ENCODE measurements at regions not wholly inside any gene's neighbourhood (a gene's known extent, or its start where the extent isn't known, plus 50 kb on each side); places are given as distances from the start of the nearest gene placed in this dataset.

GRCh38 chr16:48487287-48487686, 102.1 kb upstream of the SIAH1 start:
- no peak overlapping the region for H3K27ac Mint-ChIP-seq
- CTCF ChIA-PET, result no interaction called here
- no peaks in the 10 kb centered on the region for H3K4me1 Mint-ChIP-seq (ENCODE audit: low read depth)
- no peaks in the 10 kb centered on the region for H3K36me3 Mint-ChIP-seq (ENCODE audit: low read depth)
- H3K9me3 Mint-ChIP-seq, result no peaks in the 10 kb centered on the region
- no peak overlapping the region for H3K4me3 Mint-ChIP-seq
- intact Hi-C loops (cut with micrococcal nuclease), result no loop called here
- DNase-seq, result no peak
- peaks cover 9% of the 10 kb centered on the region for H3K27me3 Mint-ChIP-seq (ENCODE audit: low read depth)

GRCh38 chr16:48481772-48482171, 96.6 kb upstream of the SIAH1 start:
- peaks cover 4% of the 10 kb centered on the region for H3K4me1 Mint-ChIP-seq (ENCODE audit: low read depth)
- intact Hi-C loops (cut with micrococcal nuclease), result no loop called here
- H3K4me3 Mint-ChIP-seq, result no peak overlapping the region
- CTCF ChIA-PET, result no interaction called here
- no peak for DNase-seq
- H3K27ac Mint-ChIP-seq, result no peak overlapping the region
- peaks cover 2% of the 10 kb centered on the region for H3K9me3 Mint-ChIP-seq
- peaks cover 2% of the 10 kb centered on the region for H3K36me3 Mint-ChIP-seq (ENCODE audit: low read depth)
- H3K27me3 Mint-ChIP-seq (ENCODE audit: low read depth), result peaks cover 6% of the 10 kb centered on the region

- CTCF ChIA-PET, result interaction anchor here (0.7 to 1.0 kb wide), 2 partner anchors 90 to 142 kb away, joined by 3 to 4 read pairs; no protein-coding TSS in a partner anchor
- H3K27me3 Mint-ChIP-seq (ENCODE audit: low read depth), result peaks cover 4% of the 10 kb centered on the region
Measured at GRCh38 chr16:48481211-48481610, 96.0 kb upstream of the SIAH1 start.

GRCh38 chr16:48479955-48480354, 94.7 kb upstream of the SIAH1 start:
- CTCF ChIA-PET, result interaction anchor here (1.0 kb wide), 1 partner anchor 38 kb away, joined by 3 read pairs; no protein-coding TSS in a partner anchor
- H3K36me3 Mint-ChIP-seq (ENCODE audit: low read depth), result peaks cover 2% of the 10 kb centered on the region
- no peak overlapping the region for H3K4me3 Mint-ChIP-seq
- peaks cover 7% of the 10 kb centered on the region for H3K27me3 Mint-ChIP-seq (ENCODE audit: low read depth)
- H3K9me3 Mint-ChIP-seq, result peaks cover 3% of the 10 kb centered on the region
- intact Hi-C loops (cut with micrococcal nuclease), result loop anchor here (1.0 kb wide), 1 partner anchor 22 kb away; no protein-coding TSS in a partner anchor
- H3K4me1 Mint-ChIP-seq (ENCODE audit: low read depth), result peaks cover 4% of the 10 kb centered on the region
- H3K27ac Mint-ChIP-seq, result no peak overlapping the region
- DNase-seq, result no peak

More at GRCh38 chr16:48481211-48481610, 96.0 kb upstream of the SIAH1 start:
- peaks cover 4% of the 10 kb centered on the region for H3K4me1 Mint-ChIP-seq (ENCODE audit: low read depth)
- no peak for DNase-seq
- H3K27ac Mint-ChIP-seq, result no peak overlapping the region
- H3K36me3 Mint-ChIP-seq (ENCODE audit: low read depth), result peaks cover 2% of the 10 kb centered on the region
- intact Hi-C loops (cut with micrococcal nuclease), result no loop called here
- H3K9me3 Mint-ChIP-seq, result peaks cover 2% of the 10 kb centered on the region
- no peak overlapping the region for H3K4me3 Mint-ChIP-seq

- Mint-ChIP-seq H3K4me1 (ENCODE audit: low read depth) (peaks cover 4% of the 10 kb centered on the region), H3K27me3 (ENCODE audit: low read depth) (peaks cover 7% of the 10 kb centered on the region), H3K9me3 (peaks cover 3% of the 10 kb centered on the region), H3K4me3 (no peak overlapping the region), H3K36me3 (ENCODE audit: low read depth) (peaks cover 2% of the 10 kb centered on the region), H3K27ac (no peak overlapping the region)
- intact Hi-C loops (cut with micrococcal nuclease), result no loop called here
- no peak for DNase-seq
- CTCF ChIA-PET, result interaction anchor here (1.0 kb wide), 1 partner anchor 39 kb away, joined by 3 read pairs; no protein-coding TSS in a partner anchor
Measured at GRCh38 chr16:48479329-48479728, 94.1 kb upstream of the SIAH1 start.

- intact Hi-C loops (cut with micrococcal nuclease), result no loop called here
- peaks cover 2% of the 10 kb centered on the region for H3K36me3 Mint-ChIP-seq (ENCODE audit: low read depth)
- H3K27ac Mint-ChIP-seq, result no peak overlapping the region
- CTCF ChIA-PET, result no interaction called here
- peaks cover 3% of the 10 kb centered on the region for H3K9me3 Mint-ChIP-seq
- DNase-seq, result no peak
- H3K27me3 Mint-ChIP-seq (ENCODE audit: low read depth), result peaks cover 8% of the 10 kb centered on the region
- H3K4me3 Mint-ChIP-seq, result no peak overlapping the region
- H3K4me1 Mint-ChIP-seq (ENCODE audit: low read depth), result peaks cover 4% of the 10 kb centered on the region
Measured at GRCh38 chr16:48478393-48478792, 93.2 kb upstream of the SIAH1 start.

GRCh38 chr16:48471435-48471834, 86.2 kb upstream of the SIAH1 start:
- no peak for DNase-seq
- Mint-ChIP-seq H3K36me3 (ENCODE audit: low read depth) (no peaks in the 10 kb centered on the region), H3K9me3 (peaks cover 1% of the 10 kb centered on the region), H3K4me1 (ENCODE audit: low read depth) (no peaks in the 10 kb centered on the region), H3K4me3 (no peak overlapping the region), H3K27ac (no peak overlapping the region), H3K27me3 (ENCODE audit: low read depth) (peaks cover 7% of the 10 kb centered on the region)
- CTCF ChIA-PET, result no interaction called here
- intact Hi-C loops (cut with micrococcal nuclease), result no loop called here

GRCh38 chr16:48462106-48462740, 77.0 kb upstream of the SIAH1 start:
- H3K27me3 Mint-ChIP-seq (ENCODE audit: low read depth), result peaks cover 18% of the 10 kb centered on the region
- no peak overlapping the region for H3K27ac Mint-ChIP-seq
- CTCF ChIA-PET, result no interaction called here
- H3K4me1 Mint-ChIP-seq (ENCODE audit: low read depth), result peaks cover 17% of the 10 kb centered on the region
- intact Hi-C loops (cut with micrococcal nuclease), result no loop called here
- no peak for DNase-seq
- peaks cover 4% of the 10 kb centered on the region for H3K9me3 Mint-ChIP-seq
- H3K36me3 Mint-ChIP-seq (ENCODE audit: low read depth), result no peaks in the 10 kb centered on the region
- H3K4me3 Mint-ChIP-seq, result no peak overlapping the region

GRCh38 chr16:48459167-48459566, 74.0 kb upstream of the SIAH1 start:
- intact Hi-C loops (cut with micrococcal nuclease), result loop anchor here (2.0 to 5.0 kb wide), 2 partner anchors 92 to 1344 kb away; no protein-coding TSS in a partner anchor
- no peak overlapping the region for H3K27ac Mint-ChIP-seq
- H3K4me1 Mint-ChIP-seq (ENCODE audit: low read depth), result peaks cover 20% of the 10 kb centered on the region
- no peaks in the 10 kb centered on the region for H3K9me3 Mint-ChIP-seq
- CTCF ChIA-PET, result interaction anchor here (0.6 to 0.8 kb wide), 2 partner anchors 164 to 1481 kb away, joined by 3 read pairs; no protein-coding TSS in a partner anchor
- DNase-seq, result no peak
- peaks cover 24% of the 10 kb centered on the region for H3K27me3 Mint-ChIP-seq (ENCODE audit: low read depth)
- H3K36me3 Mint-ChIP-seq (ENCODE audit: low read depth), result no peaks in the 10 kb centered on the region
- H3K4me3 Mint-ChIP-seq, result no peak overlapping the region

GRCh38 chr16:48454051-48454450, 68.8 kb upstream of the SIAH1 start:
- Mint-ChIP-seq H3K27ac (no peak overlapping the region), H3K4me1 (ENCODE audit: low read depth) (peaks cover 17% of the 10 kb centered on the region), H3K27me3 (ENCODE audit: low read depth) (peaks cover 8% of the 10 kb centered on the region), H3K9me3 (no peaks in the 10 kb centered on the region), H3K4me3 (no peak overlapping the region), H3K36me3 (ENCODE audit: low read depth) (no peaks in the 10 kb centered on the region)
- no peak for DNase-seq
- CTCF ChIA-PET, result interaction anchor here (1.2 to 2.2 kb wide), 2 partner anchors 169 to 177 kb away, joined by 3 to 4 read pairs; no protein-coding TSS in a partner anchor
- intact Hi-C loops (cut with micrococcal nuclease), result no loop called here

- H3K4me1 Mint-ChIP-seq (ENCODE audit: low read depth), result peaks cover 12% of the 10 kb centered on the region
- peaks cover 8% of the 10 kb centered on the region for H3K27me3 Mint-ChIP-seq (ENCODE audit: low read depth)
- CTCF ChIA-PET, result interaction anchor here (2.2 kb wide), 1 partner anchor 170 kb away, joined by 4 read pairs; no protein-coding TSS in a partner anchor
- no peak overlapping the region for H3K4me3 Mint-ChIP-seq
- intact Hi-C loops (cut with micrococcal nuclease), result no loop called here
- H3K9me3 Mint-ChIP-seq, result no peaks in the 10 kb centered on the region
- DNase-seq, result no peak
- no peak overlapping the region for H3K27ac Mint-ChIP-seq
- no peaks in the 10 kb centered on the region for H3K36me3 Mint-ChIP-seq (ENCODE audit: low read depth)
Measured at GRCh38 chr16:48452991-48453760, 68.0 kb upstream of the SIAH1 start.

GRCh38 chr16:48451323-48451722, 66.1 kb upstream of the SIAH1 start:
- intact Hi-C loops (cut with micrococcal nuclease), result no loop called here
- no peaks in the 10 kb centered on the region for H3K36me3 Mint-ChIP-seq (ENCODE audit: low read depth)
- H3K27ac Mint-ChIP-seq, result no peak overlapping the region
- H3K27me3 Mint-ChIP-seq (ENCODE audit: low read depth), result peaks cover 6% of the 10 kb centered on the region
- H3K9me3 Mint-ChIP-seq, result no peaks in the 10 kb centered on the region
- H3K4me1 Mint-ChIP-seq (ENCODE audit: low read depth), result no peaks in the 10 kb centered on the region
- no peak for DNase-seq
- H3K4me3 Mint-ChIP-seq, result no peak overlapping the region
- CTCF ChIA-PET, result interaction anchor here (1.1 kb wide), 1 partner anchor 172 kb away, joined by 4 read pairs; no protein-coding TSS in a partner anchor
